HL-60 (cell line): ENCODE measurements at regions not wholly inside any gene's neighbourhood (a gene's known extent, or its start where the extent isn't known, plus 50 kb on each side); places are given as distances from the start of the nearest gene placed in this dataset.
"Not testable (repeated sequence)": the region's sequence is repeated elsewhere in the genome, so short reads cannot be mapped to it uniquely, and the experiment has no call there.

Source experiments
- DNase-seq, 2 experiments: peaks; one replicate each; pipeline ENCODE4 v3.0.0-alpha.2; 2010 to 2020; ENCODE audit warnings: low read depth in 1 of 2, low spot score in 1 of 2
- H3K27ac ChIP-seq: fragments of 250-450 bp; sonication (Bioruptor Pico); replicated peaks from 2 replicates; pipeline ENCODE4 v1.5.1; 2020; ENCODE audit warnings: mild to moderate bottlenecking, moderate library complexity
- H3K27me3 ChIP-seq: fragments of 250-450 bp; sonication (Bioruptor Pico); 2 replicates; pipeline ENCODE4 v1.5.1; 2021; ENCODE audit warnings: mild to moderate bottlenecking, moderate library complexity; ENCODE audit not compliant: insufficient read depth, poor library complexity, severe bottlenecking
- H3K4me3 ChIP-seq: replicated peaks from 2 replicates; pipeline ENCODE4 v1.5.1; 2011; ENCODE audit warnings: mild to moderate bottlenecking, control low read depth, low read length; ENCODE audit not compliant: insufficient read depth
- GABPA ChIP-seq: IDR thresholded peaks from 2 replicates; pipeline ENCODE4 v1.6.1; 2012; ENCODE audit warnings: low read depth
- POLR2AphosphoS5 ChIP-seq: IDR thresholded peaks from 2 replicates; pipeline ENCODE4 v1.6.1; 2012; ENCODE audit warnings: low read depth
- SPI1 ChIP-seq: IDR thresholded peaks from 2 replicates; pipeline ENCODE4 v1.6.1; 2012; ENCODE audit warnings: low read depth, mild to moderate bottlenecking, borderline replicate concordance
- TF ChIP-seq, protein P1 (sequence below): IDR thresholded peaks from one replicate; pipeline ENCODE4 v1.5.1; 2011; ENCODE audit warnings: low read length, control low read depth, inconsistent platforms; ENCODE audit not compliant: insufficient read depth
- TF ChIP-seq, protein P2 (sequence below): IDR thresholded peaks from 2 replicates; pipeline ENCODE4 v1.6.1; 2012; ENCODE audit warnings: low read depth; ENCODE audit not compliant: insufficient replicate concordance

GRCh38 chr3:193819117-193820010, 226.4 kb downstream of the OPA1 start:
- DNase-seq, result no peak
- Histone ChIP-seq H3K4me3 (no peak overlapping the region), H3K27me3 (no peaks in the 10 kb centered on the region), H3K27ac (no peak overlapping the region)
- TF ChIP-seq, protein P1, sequence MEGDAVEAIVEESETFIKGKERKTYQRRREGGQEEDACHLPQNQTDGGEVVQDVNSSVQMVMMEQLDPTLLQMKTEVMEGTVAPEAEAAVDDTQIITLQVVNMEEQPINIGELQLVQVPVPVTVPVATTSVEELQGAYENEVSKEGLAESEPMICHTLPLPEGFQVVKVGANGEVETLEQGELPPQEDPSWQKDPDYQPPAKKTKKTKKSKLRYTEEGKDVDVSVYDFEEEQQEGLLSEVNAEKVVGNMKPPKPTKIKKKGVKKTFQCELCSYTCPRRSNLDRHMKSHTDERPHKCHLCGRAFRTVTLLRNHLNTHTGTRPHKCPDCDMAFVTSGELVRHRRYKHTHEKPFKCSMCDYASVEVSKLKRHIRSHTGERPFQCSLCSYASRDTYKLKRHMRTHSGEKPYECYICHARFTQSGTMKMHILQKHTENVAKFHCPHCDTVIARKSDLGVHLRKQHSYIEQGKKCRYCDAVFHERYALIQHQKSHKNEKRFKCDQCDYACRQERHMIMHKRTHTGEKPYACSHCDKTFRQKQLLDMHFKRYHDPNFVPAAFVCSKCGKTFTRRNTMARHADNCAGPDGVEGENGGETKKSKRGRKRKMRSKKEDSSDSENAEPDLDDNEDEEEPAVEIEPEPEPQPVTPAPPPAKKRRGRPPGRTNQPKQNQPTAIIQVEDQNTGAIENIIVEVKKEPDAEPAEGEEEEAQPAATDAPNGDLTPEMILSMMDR, result no peak
- TF ChIP-seq SPI1 (no peak), GABPA (no peak), POLR2AphosphoS5 (no peak)
- TF ChIP-seq, protein P2, sequence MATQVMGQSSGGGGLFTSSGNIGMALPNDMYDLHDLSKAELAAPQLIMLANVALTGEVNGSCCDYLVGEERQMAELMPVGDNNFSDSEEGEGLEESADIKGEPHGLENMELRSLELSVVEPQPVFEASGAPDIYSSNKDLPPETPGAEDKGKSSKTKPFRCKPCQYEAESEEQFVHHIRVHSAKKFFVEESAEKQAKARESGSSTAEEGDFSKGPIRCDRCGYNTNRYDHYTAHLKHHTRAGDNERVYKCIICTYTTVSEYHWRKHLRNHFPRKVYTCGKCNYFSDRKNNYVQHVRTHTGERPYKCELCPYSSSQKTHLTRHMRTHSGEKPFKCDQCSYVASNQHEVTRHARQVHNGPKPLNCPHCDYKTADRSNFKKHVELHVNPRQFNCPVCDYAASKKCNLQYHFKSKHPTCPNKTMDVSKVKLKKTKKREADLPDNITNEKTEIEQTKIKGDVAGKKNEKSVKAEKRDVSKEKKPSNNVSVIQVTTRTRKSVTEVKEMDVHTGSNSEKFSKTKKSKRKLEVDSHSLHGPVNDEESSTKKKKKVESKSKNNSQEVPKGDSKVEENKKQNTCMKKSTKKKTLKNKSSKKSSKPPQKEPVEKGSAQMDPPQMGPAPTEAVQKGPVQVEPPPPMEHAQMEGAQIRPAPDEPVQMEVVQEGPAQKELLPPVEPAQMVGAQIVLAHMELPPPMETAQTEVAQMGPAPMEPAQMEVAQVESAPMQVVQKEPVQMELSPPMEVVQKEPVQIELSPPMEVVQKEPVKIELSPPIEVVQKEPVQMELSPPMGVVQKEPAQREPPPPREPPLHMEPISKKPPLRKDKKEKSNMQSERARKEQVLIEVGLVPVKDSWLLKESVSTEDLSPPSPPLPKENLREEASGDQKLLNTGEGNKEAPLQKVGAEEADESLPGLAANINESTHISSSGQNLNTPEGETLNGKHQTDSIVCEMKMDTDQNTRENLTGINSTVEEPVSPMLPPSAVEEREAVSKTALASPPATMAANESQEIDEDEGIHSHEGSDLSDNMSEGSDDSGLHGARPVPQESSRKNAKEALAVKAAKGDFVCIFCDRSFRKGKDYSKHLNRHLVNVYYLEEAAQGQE, result no peak

DNA sequence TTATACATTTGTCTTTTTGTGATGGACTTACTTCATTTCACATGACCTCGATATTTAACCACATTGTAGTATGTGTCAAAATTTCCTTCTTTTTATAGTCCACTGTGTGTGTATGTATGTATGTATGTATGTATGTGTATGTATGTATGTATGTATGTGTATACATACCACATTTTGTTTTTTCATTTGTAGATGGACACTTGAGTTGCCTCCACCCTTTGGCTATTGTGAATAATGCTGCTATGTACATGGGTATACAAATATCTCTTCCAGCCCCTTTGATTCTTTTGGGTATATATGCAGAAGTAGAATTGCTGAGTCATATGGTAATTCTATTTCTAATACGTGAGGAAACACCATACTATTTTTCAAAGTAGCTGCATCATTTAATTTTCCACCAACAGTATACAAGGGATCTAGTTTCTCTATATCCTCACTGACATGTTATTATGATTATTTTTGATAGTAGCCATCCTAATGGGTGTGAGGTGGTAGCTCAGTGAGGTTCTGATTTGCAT, 228.2 kb downstream of the OPA1 start:
- Histone ChIP-seq H3K27ac (no peak overlapping the region; the same call in 1 of the 2 replicates), H3K27me3 (no peaks in the 10 kb centered on the region), H3K4me3 (no peak overlapping the region)
- TF ChIP-seq SPI1 (no peak), GABPA (no peak)
- TF ChIP-seq, protein P1, result no peak
- no peak for DNase-seq

- Histone ChIP-seq H3K27me3 (no peaks in the 10 kb centered on the region), H3K27ac (no peak overlapping the region), H3K4me3 (no peak overlapping the region)
- no peak for DNase-seq
- no peak for TF ChIP-seq POLR2AphosphoS5
- no peak for TF ChIP-seq GABPA
- no peak for TF ChIP-seq SPI1
- TF ChIP-seq, protein P2, result no peak
- TF ChIP-seq, protein P1, result no peak
Observed at GRCh38 chr3:193822492-193823212, 229.6 kb downstream of the OPA1 start.

GRCh38 chr3:193823213-193823605, 230.2 kb downstream of the OPA1 start:
- H3K27ac ChIP-seq, H3K27me3 ChIP-seq, DNase-seq, H3K4me3 ChIP-seq: not testable (repeated sequence)
